AG10803 (cell line): ENCODE measurements at regions not wholly inside any gene's neighbourhood (a gene's known extent, or its start where the extent isn't known, plus 50 kb on each side); places are given as distances from the start of the nearest gene placed in this dataset.
"Not testable (repeated sequence)": the region's sequence is repeated elsewhere in the genome, so short reads cannot be mapped to it uniquely, and the experiment has no call there.

Experiments
- DNase-seq: peaks from one replicate; pipeline ENCODE4 v3.0.0; 2010; ENCODE audit warnings: low read depth
- H3K4me3 ChIP-seq: 2 replicates; pipeline ENCODE4 v1.5.1; 2011; ENCODE audit warnings: mild to moderate bottlenecking, low read length, control low read depth
- TF ChIP-seq, protein P1 (sequence below): conservative IDR thresholded peaks from 2 replicates; pipeline ENCODE4 v1.5.1; 2011; ENCODE audit warnings: mild to moderate bottlenecking, low read length, control low read depth, inconsistent platforms

DNA sequence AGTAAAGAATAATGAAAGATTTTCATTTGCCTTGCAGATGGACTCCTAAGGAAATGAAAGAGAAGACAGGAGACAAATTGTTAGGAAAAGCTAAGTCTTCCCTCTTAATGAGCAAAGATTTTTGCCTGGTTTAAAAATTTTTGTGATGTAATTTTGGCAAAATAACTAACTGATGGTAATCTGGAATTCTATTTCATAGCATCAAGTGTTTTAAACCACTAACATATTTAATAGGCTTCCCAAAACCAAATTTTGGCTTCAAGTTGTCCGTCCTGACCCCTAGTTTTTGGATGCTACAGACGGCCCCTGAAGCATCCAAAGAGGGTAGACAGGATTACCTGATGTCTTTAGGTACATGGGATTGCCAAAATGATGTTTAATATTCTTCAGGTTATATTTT lies 124.3 kb downstream of the TPBG start:
- H3K4me3 ChIP-seq = no peak overlapping the region
- TF ChIP-seq, protein P1, sequence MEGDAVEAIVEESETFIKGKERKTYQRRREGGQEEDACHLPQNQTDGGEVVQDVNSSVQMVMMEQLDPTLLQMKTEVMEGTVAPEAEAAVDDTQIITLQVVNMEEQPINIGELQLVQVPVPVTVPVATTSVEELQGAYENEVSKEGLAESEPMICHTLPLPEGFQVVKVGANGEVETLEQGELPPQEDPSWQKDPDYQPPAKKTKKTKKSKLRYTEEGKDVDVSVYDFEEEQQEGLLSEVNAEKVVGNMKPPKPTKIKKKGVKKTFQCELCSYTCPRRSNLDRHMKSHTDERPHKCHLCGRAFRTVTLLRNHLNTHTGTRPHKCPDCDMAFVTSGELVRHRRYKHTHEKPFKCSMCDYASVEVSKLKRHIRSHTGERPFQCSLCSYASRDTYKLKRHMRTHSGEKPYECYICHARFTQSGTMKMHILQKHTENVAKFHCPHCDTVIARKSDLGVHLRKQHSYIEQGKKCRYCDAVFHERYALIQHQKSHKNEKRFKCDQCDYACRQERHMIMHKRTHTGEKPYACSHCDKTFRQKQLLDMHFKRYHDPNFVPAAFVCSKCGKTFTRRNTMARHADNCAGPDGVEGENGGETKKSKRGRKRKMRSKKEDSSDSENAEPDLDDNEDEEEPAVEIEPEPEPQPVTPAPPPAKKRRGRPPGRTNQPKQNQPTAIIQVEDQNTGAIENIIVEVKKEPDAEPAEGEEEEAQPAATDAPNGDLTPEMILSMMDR = no peak
- DNase-seq = no peak

DNA sequence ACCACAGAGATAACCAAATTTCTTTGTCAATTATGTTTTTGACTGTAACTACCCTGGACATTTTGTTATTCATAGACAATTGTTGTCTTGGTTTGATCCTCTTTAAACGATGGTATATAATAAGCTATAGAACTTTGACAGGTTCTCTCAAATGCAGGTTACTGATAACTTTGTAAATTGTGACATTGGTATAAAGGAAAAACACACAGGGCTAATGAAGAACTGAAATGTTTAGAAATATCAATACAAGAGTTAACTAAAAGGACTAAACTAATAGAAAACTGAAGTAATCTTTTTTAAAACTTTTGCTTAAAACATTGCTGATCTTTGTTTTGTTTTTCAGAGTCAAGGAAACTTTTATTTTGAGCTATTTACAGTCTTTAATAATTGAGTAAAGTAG lies 124.8 kb downstream of the TPBG start:
- TF ChIP-seq, protein P1 = no peak
- H3K4me3 ChIP-seq = no peak overlapping the region
- no peak for DNase-seq

DNA sequence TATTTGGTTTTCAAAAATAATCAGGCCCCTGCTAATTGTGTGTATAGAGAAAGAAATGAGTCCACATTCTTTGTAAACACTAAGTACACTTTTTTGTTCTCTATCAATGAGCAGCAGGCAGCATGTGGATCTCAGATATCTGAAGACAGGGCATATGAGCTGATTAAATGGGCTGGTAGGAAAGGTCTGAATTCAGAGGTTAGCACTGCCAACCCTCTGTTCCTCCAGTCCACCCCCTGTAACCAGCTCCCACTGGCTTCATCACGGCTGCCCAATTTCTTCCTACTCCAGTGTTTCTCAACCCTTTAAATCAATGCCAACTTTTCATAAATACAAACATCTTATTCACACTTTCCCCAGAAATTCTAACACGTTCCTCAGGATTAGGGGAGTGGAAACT lies 128.5 kb downstream of the TPBG start:
- TF ChIP-seq, protein P1 = no peak
- no peak overlapping the region for H3K4me3 ChIP-seq
- DNase-seq = no peak

DNA sequence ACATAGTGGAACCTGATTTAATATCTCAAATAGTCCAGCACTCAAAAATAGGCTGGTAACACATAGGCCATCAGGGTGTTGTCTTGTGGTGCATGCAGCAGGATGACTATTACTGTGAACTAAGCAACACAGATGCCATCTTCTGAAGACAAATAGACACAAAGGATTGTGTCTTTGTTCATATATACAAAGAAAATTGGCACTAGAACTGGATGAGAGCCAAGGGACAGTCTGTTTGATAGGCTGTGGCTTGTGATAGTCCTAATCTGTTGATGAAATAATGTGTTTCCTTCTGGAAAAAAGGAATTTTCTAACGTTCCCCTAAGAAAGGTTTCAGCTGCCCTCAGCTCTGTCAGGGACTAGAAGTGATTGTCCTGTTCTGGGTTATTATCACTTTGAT lies 129.8 kb downstream of the TPBG start:
- TF ChIP-seq, protein P1 = no peak
- no peak for DNase-seq
- H3K4me3 ChIP-seq = no peak overlapping the region

DNA sequence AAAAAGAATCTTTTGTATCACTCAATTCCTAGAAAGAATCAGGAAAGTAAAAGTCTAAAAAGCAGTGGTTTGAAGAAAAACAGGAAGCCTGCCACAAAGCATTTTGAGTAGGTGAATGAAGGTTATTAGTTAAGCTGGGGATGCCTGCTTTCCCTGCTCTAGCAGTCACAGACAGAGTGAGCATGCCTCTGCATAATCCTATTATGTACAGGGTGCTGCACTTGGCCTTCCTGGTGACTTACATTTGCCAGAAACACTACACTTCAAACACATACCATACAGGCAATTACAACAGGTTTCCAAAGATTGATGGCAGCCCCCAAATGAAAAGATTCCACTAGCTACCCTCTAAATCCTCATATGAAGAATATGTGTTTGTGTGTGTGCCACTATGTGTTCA lies 130.8 kb downstream of the TPBG start:
- DNase-seq = no peak
- H3K4me3 ChIP-seq = no peak overlapping the region
- TF ChIP-seq, protein P1 = no peak

DNA sequence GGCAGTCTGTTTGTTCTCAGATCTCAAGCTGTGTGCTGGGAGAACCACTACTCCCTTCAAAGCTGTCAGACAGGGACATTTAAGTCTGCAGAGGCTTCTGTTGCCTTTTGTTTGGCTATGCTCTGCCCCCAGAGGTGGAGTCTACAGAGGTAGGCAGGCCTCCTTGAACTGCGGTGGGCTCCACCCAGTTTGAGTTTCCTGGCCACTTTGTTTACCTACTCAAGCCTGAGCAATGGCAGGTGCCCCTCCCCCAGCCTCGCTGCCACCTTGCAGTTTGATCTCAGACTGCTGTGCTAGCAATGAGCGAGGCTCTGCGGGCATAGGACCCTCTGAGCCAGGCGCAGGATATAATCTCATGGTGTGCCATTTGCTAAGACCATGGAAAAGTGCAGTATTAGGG lies 138.3 kb downstream of the TPBG start:
- H3K4me3 ChIP-seq, DNase-seq: not testable (repeated sequence)

DNA sequence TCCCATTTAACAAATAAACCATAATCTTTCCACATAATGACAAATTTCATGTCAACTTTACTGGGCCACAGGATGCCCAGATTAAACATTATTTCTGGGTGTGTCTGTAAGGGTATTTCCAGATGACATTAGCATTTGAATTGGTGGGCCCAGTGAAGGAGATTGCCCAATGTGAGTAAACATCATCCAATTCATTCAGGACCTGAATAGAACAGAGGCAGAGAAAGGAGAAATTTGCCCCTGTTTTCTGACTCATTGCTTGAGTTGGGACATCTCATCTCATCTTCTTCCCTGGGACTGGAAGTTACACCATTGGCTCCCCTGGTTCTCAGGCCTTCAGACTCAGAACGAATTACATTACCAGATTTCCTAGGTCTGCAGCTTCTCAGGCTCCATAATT lies 142.9 kb downstream of the TPBG start:
- TF ChIP-seq, protein P1 = no peak

DNA sequence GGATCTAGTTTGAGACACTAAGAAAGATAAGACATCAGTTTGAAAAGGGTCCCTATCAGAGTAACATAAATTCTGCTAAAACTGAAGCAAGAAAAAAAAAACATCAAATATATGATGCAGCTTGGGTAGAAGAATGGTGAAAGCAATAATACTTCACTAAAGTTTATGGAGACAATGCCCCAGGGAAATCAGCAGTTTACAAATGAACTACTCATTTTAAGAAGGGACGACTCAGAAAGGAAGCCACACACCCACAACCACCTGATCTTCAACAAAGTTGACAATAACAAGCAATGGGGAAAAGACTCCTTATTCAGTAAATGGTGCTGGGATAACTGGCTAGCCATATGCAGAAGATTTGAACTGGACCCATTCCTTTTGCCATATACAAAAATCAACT lies 143.5 kb downstream of the TPBG start:
- H3K4me3 ChIP-seq = no peak overlapping the region
- TF ChIP-seq, protein P1 = no peak
- no peak for DNase-seq

More for the DNA sequence above, 142.9 kb downstream of the TPBG start:
- no peak for DNase-seq
- H3K4me3 ChIP-seq = no peak overlapping the region
